K562 (cell line): ENCODE measurements at regions not wholly inside any gene's neighbourhood (a gene's known extent, or its start where the extent isn't known, plus 50 kb on each side); places are given as distances from the start of the nearest gene placed in this dataset.

ENCODE experiments used
- MTF1 ChIP-seq: fragments of 250-450 bp; sonication (Bioruptor Pico); IDR thresholded peaks from 2 replicates; pipeline ENCODE4 v1.9.0; 2021; ENCODE audit warnings: moderate library complexity, mild to moderate bottlenecking, inconsistent platforms, borderline replicate concordance
- YY1 ChIP-seq, 3 experiments: IDR thresholded peaks; 2 replicates each; pipeline ENCODE4 v1.6.1; 2011; ENCODE audit warnings: low read length in 2 of 3, mild to moderate bottlenecking in 2 of 3, moderate library complexity in 2 of 3, borderline replicate concordance in 1 of 3, control low read depth in 1 of 3, low read depth in 1 of 3; ENCODE audit not compliant: insufficient read depth in 3 of 3, insufficient replicate concordance in 2 of 3, control insufficient read depth in 1 of 3, insufficient read length in 1 of 3; ENCODE audit errors: extremely low read depth in 1 of 3
- TF ChIP-seq, protein P1 (sequence below), 2 experiments: fragments of 150-350 bp in 1 of 2; IDR thresholded peaks; 2 replicates each; pipeline ENCODE4 v1.6.1; 2012 to 2016; ENCODE audit warnings: low read depth in 2 of 2, low read length in 2 of 2, mild to moderate bottlenecking in 1 of 2, moderate library complexity in 1 of 2
- TF ChIP-seq, protein P2 (sequence below), 2 experiments: fragments of 450-650 bp; IDR thresholded peaks; 2 replicates each; pipeline ENCODE4 v1.6.1; 2016; ENCODE audit warnings: mild to moderate bottlenecking in 2 of 2, borderline replicate concordance in 1 of 2, low read depth in 1 of 2, moderate library complexity in 1 of 2

DNA sequence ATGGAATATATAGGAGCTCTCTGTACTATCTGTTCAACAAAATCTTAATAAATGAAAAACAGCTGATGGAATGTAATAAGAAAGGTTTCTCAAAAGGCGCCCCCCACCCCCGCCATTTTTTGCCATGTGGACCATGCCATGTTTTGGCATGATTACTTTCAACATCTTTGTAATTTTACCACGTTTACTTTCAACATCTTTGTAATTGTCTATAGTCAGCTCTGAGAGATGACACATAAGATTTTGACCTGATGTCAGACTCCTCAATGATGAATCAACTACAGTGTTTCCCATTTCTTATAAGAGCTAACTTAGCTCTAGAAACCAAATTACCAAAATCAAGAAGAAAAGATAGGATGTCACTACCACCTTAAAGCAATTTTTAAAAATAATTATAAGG, 144.9 kb upstream of the AHR start:
- TF ChIP-seq MTF1 (no peak), YY1 (IDR thresholded peaks at IDR 0.05; ENCODE audit: borderline replicate concordance in 1 of 3, control insufficient read depth in 1 of 3, extremely low read depth in 1 of 3, insufficient read depth in 3 of 3, insufficient read length in 1 of 3, insufficient replicate concordance in 2 of 3, low read depth in 1 of 3, low read length in 2 of 3) (no peak)
- TF ChIP-seq, protein P1, sequence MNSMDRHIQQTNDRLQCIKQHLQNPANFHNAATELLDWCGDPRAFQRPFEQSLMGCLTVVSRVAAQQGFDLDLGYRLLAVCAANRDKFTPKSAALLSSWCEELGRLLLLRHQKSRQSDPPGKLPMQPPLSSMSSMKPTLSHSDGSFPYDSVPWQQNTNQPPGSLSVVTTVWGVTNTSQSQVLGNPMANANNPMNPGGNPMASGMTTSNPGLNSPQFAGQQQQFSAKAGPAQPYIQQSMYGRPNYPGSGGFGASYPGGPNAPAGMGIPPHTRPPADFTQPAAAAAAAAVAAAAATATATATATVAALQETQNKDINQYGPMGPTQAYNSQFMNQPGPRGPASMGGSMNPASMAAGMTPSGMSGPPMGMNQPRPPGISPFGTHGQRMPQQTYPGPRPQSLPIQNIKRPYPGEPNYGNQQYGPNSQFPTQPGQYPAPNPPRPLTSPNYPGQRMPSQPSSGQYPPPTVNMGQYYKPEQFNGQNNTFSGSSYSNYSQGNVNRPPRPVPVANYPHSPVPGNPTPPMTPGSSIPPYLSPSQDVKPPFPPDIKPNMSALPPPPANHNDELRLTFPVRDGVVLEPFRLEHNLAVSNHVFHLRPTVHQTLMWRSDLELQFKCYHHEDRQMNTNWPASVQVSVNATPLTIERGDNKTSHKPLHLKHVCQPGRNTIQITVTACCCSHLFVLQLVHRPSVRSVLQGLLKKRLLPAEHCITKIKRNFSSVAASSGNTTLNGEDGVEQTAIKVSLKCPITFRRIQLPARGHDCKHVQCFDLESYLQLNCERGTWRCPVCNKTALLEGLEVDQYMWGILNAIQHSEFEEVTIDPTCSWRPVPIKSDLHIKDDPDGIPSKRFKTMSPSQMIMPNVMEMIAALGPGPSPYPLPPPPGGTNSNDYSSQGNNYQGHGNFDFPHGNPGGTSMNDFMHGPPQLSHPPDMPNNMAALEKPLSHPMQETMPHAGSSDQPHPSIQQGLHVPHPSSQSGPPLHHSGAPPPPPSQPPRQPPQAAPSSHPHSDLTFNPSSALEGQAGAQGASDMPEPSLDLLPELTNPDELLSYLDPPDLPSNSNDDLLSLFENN (IDR thresholded peaks at IDR 0.05; ENCODE audit: low read depth in 2 of 2, low read length in 2 of 2): no peak
- TF ChIP-seq, protein P2, sequence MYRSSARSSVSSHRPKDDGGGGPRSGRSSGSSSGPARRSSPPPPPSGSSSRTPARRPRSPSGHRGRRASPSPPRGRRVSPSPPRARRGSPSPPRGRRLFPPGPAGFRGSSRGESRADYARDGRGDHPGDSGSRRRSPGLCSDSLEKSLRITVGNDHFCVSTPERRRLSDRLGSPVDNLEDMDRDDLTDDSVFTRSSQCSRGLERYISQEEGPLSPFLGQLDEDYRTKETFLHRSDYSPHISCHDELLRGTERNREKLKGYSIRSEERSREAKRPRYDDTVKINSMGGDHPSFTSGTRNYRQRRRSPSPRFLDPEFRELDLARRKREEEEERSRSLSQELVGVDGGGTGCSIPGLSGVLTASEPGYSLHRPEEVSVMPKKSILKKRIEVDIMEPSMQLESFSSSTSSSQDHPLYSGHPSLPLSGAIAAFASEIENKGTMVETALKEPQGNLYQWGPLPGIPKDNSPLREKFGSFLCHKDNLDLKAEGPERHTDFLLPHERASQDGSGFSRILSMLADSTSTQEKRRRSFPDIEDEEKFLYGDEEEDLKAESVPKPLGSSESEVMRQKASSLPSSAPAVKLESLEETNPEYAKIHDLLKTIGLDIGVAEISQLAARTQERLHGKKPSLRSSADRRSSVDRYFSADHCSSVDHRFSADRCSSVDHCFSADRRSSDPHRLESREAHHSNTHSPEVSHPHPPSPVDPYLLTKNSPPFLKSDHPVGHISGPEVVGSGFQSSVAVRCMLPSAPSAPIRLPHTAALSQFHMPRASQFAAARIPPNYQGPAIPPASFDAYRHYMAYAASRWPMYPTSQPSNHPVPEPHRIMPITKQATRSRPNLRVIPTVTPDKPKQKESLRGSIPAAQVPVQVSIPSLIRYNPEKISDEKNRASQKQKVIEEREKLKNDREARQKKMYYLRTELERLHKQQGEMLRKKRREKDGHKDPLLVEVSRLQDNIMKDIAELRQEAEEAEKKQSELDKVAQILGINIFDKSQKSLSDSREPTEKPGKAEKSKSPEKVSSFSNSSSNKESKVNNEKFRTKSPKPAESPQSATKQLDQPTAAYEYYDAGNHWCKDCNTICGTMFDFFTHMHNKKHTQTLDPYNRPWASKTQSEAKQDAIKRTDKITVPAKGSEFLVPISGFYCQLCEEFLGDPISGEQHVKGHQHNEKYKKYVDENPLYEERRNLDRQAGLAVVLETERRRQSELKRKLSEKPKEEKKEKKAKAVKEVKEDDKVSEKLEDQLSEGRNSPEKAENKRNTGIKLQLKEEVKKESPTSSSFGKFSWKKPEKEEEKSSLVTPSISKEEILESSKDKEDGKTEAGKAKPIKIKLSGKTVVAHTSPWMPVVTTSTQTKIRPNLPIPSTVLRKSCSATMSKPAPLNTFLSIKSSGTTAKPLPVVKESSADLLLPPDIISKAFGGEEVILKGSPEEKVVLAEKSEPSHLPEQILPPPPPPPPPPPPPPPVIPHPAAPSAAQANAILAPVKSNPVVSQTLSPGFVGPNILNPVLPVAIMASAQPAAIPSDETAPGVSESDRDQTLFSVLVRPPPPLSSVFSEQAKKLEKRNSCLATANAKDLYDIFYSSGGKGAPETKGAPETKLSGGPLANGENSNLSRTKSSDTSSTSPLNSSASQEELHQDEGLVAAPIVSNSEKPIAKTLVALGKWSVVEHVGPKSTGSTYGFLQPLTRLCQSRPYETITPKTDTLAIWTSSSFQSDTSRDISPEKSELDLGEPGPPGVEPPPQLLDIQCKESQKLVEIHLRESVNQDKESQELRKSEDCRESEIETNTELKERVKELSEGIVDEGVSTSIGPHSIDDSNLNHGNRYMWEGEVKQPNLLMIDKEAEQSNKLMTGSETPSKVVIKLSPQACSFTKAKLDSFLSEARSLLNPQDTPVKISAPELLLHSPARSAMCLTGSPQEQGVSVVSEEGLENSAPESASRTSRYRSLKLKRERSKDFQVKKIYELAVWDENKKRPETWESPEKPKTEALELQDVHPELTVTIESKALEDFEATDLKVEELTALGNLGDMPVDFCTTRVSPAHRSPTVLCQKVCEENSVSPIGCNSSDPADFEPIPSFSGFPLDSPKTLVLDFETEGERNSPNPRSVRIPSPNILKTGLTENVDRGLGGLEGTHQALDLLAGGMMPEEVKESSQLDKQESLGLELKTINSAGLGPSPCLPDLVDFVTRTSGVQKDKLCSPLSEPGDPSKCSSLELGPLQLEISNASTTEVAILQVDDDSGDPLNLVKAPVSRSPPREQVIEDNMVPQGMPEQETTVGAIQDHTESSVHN (IDR thresholded peaks at IDR 0.05; ENCODE audit: borderline replicate concordance in 1 of 2, low read depth in 1 of 2): no peak
